Sigmoid colon (tissue), 4 donors: ENCODE measurements at regions not wholly inside any gene's neighbourhood (a gene's known extent, or its start where the extent isn't known, plus 50 kb on each side); places are given as distances from the start of the nearest gene placed in this dataset.

Source experiments
- CTCF ChIP-seq, 4 experiments: fragments of 450-650 bp in 3 of 4; fragments of 200-600 bp in 1 of 4; IDR thresholded peaks; one replicate each; pipeline ENCODE4 v1.5.1; 2016 to 2019; ENCODE audit warnings: antibody characterized with exemption in 4 of 4, mild to moderate bottlenecking in 3 of 4, moderate library complexity in 2 of 4
- POLR2A ChIP-seq, 2 donors: fragments of 450-650 bp; IDR thresholded peaks; one replicate each; pipeline ENCODE4 v1.6.1; 2016; ENCODE audit warnings: antibody characterized with exemption in 2 of 2, mild to moderate bottlenecking in 2 of 2, moderate library complexity in 2 of 2
- POLR2AphosphoS5 ChIP-seq, 4 donors: sonication (generic); formaldehyde crosslinking; IDR thresholded peaks; one replicate each; pipeline ENCODE4 v1.6.1; 2017; ENCODE audit warnings: antibody characterized with exemption in 4 of 4

GRCh38 chr16:86852135-86852534, 273.8 kb downstream of the FOXL1 start:
- no peak for TF ChIP-seq CTCF (IDR thresholded peaks at IDR 0.05)
- no peak for TF ChIP-seq POLR2AphosphoS5 (IDR thresholded peaks at IDR 0.05)
- TF ChIP-seq POLR2A (IDR thresholded peaks at IDR 0.05): no peak
